ENCODE measurements at regions not wholly inside any gene's neighbourhood (a gene's known extent, or its start where the extent isn't known, plus 50 kb on each side); places are given as distances from the start of the nearest gene placed in this dataset.

DNA sequence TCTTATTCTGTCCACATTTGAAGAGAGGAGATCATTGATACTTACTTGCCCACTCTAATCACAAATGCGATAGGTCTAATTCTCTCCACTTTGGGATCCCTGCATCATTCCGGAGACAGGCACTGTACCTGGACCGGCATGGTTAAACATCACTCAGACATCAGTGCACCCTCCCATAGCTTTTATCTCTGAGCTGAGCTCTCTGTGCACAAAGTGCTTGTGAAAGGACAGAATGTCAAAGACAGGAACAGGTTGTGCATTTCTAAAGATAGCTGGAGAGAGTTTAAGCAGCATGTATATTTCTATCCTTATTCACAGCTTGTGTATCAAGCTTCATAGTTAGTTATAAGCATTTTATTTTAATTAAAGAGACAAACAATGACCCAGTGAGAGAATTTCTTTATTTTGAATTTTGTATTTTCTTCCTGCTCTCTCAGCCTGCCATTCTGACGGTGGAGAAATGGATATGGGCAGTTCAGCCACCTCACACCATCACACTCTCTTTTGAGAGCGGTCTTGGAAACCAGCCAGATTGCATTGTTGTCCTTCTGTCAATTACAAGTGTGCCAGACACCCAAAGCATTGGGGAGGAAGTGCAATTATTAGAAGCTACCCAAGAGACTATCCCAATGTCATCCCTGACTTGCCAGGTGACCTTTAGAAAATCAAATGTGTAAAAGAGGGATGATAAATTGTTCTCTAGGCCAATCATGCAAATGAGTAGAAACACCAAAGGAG lies 65.2 kb upstream of the CHL1 start:
- TF ChIP-seq, protein P1, sequence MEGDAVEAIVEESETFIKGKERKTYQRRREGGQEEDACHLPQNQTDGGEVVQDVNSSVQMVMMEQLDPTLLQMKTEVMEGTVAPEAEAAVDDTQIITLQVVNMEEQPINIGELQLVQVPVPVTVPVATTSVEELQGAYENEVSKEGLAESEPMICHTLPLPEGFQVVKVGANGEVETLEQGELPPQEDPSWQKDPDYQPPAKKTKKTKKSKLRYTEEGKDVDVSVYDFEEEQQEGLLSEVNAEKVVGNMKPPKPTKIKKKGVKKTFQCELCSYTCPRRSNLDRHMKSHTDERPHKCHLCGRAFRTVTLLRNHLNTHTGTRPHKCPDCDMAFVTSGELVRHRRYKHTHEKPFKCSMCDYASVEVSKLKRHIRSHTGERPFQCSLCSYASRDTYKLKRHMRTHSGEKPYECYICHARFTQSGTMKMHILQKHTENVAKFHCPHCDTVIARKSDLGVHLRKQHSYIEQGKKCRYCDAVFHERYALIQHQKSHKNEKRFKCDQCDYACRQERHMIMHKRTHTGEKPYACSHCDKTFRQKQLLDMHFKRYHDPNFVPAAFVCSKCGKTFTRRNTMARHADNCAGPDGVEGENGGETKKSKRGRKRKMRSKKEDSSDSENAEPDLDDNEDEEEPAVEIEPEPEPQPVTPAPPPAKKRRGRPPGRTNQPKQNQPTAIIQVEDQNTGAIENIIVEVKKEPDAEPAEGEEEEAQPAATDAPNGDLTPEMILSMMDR (IDR thresholded peaks at IDR 0.05) = no peak
- no peak for TF ChIP-seq POLR2A (IDR thresholded peaks at IDR 0.05)

Measured in uterus (tissue), 2 donors.